WERI-Rb-1 (cell line): ENCODE measurements at regions not wholly inside any gene's neighbourhood (a gene's known extent, or its start where the extent isn't known, plus 50 kb on each side); places are given as distances from the start of the nearest gene placed in this dataset.

Experiments used
- DNase-seq: peaks from one replicate; pipeline ENCODE4 v3.0.0-alpha.2; 2020
- H3K27ac ChIP-seq: fragments of 250-450 bp; sonication (Bioruptor Pico); 2 replicates; pipeline ENCODE4 v1.5.1; 2020; ENCODE audit warnings: mild to moderate bottlenecking, moderate library complexity
- H3K27me3 ChIP-seq: fragments of 250-450 bp; sonication (Bioruptor Pico); 2 replicates; pipeline ENCODE4 v1.5.1; 2021; ENCODE audit warnings: mild to moderate bottlenecking, low read depth, moderate library complexity; ENCODE audit not compliant: insufficient read depth, severe bottlenecking
- H3K36me3 ChIP-seq: fragments of 250-450 bp; sonication (Bioruptor Pico); 2 replicates; pipeline ENCODE4 v1.5.1; 2020; ENCODE audit warnings: mild to moderate bottlenecking, moderate library complexity
- H3K4me3 ChIP-seq: 2 replicates; pipeline ENCODE4 v1.5.1; 2011; ENCODE audit warnings: low read depth, mild to moderate bottlenecking, control low read depth, low read length
- H3K9me3 ChIP-seq: fragments of 250-450 bp; sonication (Bioruptor Pico); 2 replicates; pipeline ENCODE4 v1.5.1; 2021; ENCODE audit warnings: mild to moderate bottlenecking, moderate library complexity; ENCODE audit not compliant: severe bottlenecking
- CTCF ChIP-seq: IDR thresholded peaks from 2 replicates; pipeline ENCODE4 v1.5.1; 2011; ENCODE audit warnings: low read depth, mild to moderate bottlenecking, control low read depth, inconsistent platforms, low read length

- no peak for DNase-seq
- Histone ChIP-seq H3K27me3 (no peaks in the 10 kb centered on the region), H3K4me3 (no peak overlapping the region), H3K9me3 (no peaks in the 10 kb centered on the region), H3K36me3 (no peaks in the 10 kb centered on the region), H3K27ac (no peak overlapping the region)
- no peak for TF ChIP-seq CTCF
Observed at GRCh38 chr10:28186887-28187578, 115.8 kb downstream of the MPP7 start.

- no peak for DNase-seq
- Histone ChIP-seq H3K27ac (no peak overlapping the region), H3K36me3 (no peaks in the 10 kb centered on the region), H3K4me3 (no peak overlapping the region), H3K9me3 (no peaks in the 10 kb centered on the region), H3K27me3 (no peaks in the 10 kb centered on the region)
- TF ChIP-seq CTCF = no peak
Observed at GRCh38 chr10:28186461-28186860, 116.4 kb downstream of the MPP7 start.

GRCh38 chr10:28184810-28185209 is 118.1 kb downstream of the MPP7 start:
- no peak overlapping the region for H3K27ac ChIP-seq
- DNase-seq = no peak
- no peaks in the 10 kb centered on the region for H3K27me3 ChIP-seq
- no peak overlapping the region for H3K4me3 ChIP-seq
- H3K36me3 ChIP-seq = no peaks in the 10 kb centered on the region
- no peaks in the 10 kb centered on the region for H3K9me3 ChIP-seq
- no peak for TF ChIP-seq CTCF

GRCh38 chr10:28181478-28182096 is 121.3 kb downstream of the MPP7 start:
- Histone ChIP-seq H3K27ac (no peak overlapping the region), H3K9me3 (no peaks in the 10 kb centered on the region), H3K36me3 (no peaks in the 10 kb centered on the region), H3K4me3 (no peak overlapping the region), H3K27me3 (no peaks in the 10 kb centered on the region)
- no peak for DNase-seq
- no peak for TF ChIP-seq CTCF

GRCh38 chr10:28180654-28181053 is 122.2 kb downstream of the MPP7 start:
- H3K27ac ChIP-seq = no peak overlapping the region
- H3K9me3 ChIP-seq = no peaks in the 10 kb centered on the region
- no peak for DNase-seq
- H3K36me3 ChIP-seq = no peaks in the 10 kb centered on the region
- no peak overlapping the region for H3K4me3 ChIP-seq
- TF ChIP-seq CTCF = no peak
- no peaks in the 10 kb centered on the region for H3K27me3 ChIP-seq

GRCh38 chr10:28179743-28180099 is 123.1 kb downstream of the MPP7 start:
- no peaks in the 10 kb centered on the region for H3K36me3 ChIP-seq
- no peak overlapping the region for H3K4me3 ChIP-seq
- no peak for DNase-seq
- TF ChIP-seq CTCF = no peak
- H3K27me3 ChIP-seq = no peaks in the 10 kb centered on the region
- no peaks in the 10 kb centered on the region for H3K9me3 ChIP-seq
- H3K27ac ChIP-seq = no peak overlapping the region
